K562 (cell line): ENCODE measurements at regions not wholly inside any gene's neighbourhood (a gene's known extent, or its start where the extent isn't known, plus 50 kb on each side); places are given as distances from the start of the nearest gene placed in this dataset.
A peak's percentile ranks its signal among the peaks of the same experiment; 100 is the strongest.

Experiments
- CREB1 ChIP-seq, 2 experiments: sonication (generic) in 1 of 2; formaldehyde crosslinking in 1 of 2; IDR thresholded peaks; 2 replicates each; pipeline versions ENCODE4 v1.6.1 to v1.8.0; 2012 to 2022; ENCODE audit warnings: inconsistent platforms in 1 of 2, mild to moderate bottlenecking in 1 of 2, missing genetic modification reagents in 1 of 2, moderate library complexity in 1 of 2
- L3MBTL2 ChIP-seq: fragments of 450-650 bp; IDR thresholded peaks from 2 replicates; pipeline ENCODE4 v1.6.1; 2016; ENCODE audit warnings: mild to moderate bottlenecking, moderate library complexity
- PCBP2 ChIP-seq: fragments of 200-400 bp; formaldehyde crosslinking; IDR thresholded peaks from 2 replicates; pipeline ENCODE4 v1.6.1; 2018; ENCODE audit warnings: low read length, low read depth, mild to moderate bottlenecking, moderate library complexity; ENCODE audit not compliant: poor library complexity, severe bottlenecking
- RAD21 ChIP-seq, 2 experiments: fragments of 250-450 bp in 1 of 2; fragments of 450-650 bp in 1 of 2; sonication (Bioruptor Pico) in 1 of 2; formaldehyde crosslinking in 1 of 2; IDR thresholded peaks in 1 of 2; conservative IDR thresholded peaks in 1 of 2; 2 replicates each; pipeline versions ENCODE4 v1.4.0 to v1.8.0; 2020 to 2022; ENCODE audit warnings: mild to moderate bottlenecking in 2 of 2, moderate library complexity in 1 of 2
- RB1 ChIP-seq: fragments of 450-650 bp; IDR thresholded peaks from 2 replicates; pipeline ENCODE4 v1.6.1; 2017; ENCODE audit warnings: low read depth, mild to moderate bottlenecking
- SMAD4 ChIP-seq: fragments of 250-450 bp; sonication (Bioruptor Pico); conservative IDR thresholded peaks from 2 replicates; pipeline ENCODE4 v1.8.0; 2021; ENCODE audit warnings: inconsistent platforms, mild to moderate bottlenecking, moderate library complexity
- SMC3 ChIP-seq: conservative IDR thresholded peaks from 2 replicates; pipeline ENCODE4 v1.6.1; 2011; ENCODE audit warnings: low read depth, low read length, improper control_type of control experiment; ENCODE audit not compliant: insufficient read depth
- SRF ChIP-seq, 2 experiments: fragments of 250-450, 450-650 bp in 1 of 2; sonication (Bioruptor Pico) in 1 of 2; sonication (generic) in 1 of 2; formaldehyde crosslinking; IDR thresholded peaks; 2 replicates each; pipeline versions ENCODE4 v1.5.0 to v1.5.1; 2020 to 2022; ENCODE audit warnings: mild to moderate bottlenecking in 1 of 2, missing genetic modification reagents in 1 of 2
- SRSF7 ChIP-seq: fragments of 200-400 bp; formaldehyde crosslinking; optimal IDR thresholded peaks from 2 replicates; pipeline ENCODE3; 2017; ENCODE audit warnings: mild to moderate bottlenecking, low read depth, low read length
- ZKSCAN1 ChIP-seq: fragments of 150-350 bp; IDR thresholded peaks from 2 replicates; pipeline ENCODE4 v1.6.1; 2016; ENCODE audit warnings: low read depth, low read length
- TF ChIP-seq, protein P1 (sequence below): fragments of 250-450 bp; sonication (Bioruptor Pico); IDR thresholded peaks from 2 replicates; pipeline ENCODE4 v1.8.0; 2022; ENCODE audit warnings: inconsistent platforms
- TF ChIP-seq, protein P2 (sequence below): fragments of 450-650 bp; conservative IDR thresholded peaks from 2 replicates; pipeline ENCODE4 v1.6.1; 2016; ENCODE audit warnings: missing genetic modification characterization, low read depth, mild to moderate bottlenecking, control low read depth, missing compliant biosample characterization
- TF ChIP-seq, protein P3 (sequence below): fragments of 450-650 bp; IDR thresholded peaks from 2 replicates; pipeline ENCODE4 v1.6.1; 2017; ENCODE audit warnings: antibody characterized with exemption, mild to moderate bottlenecking
- TF ChIP-seq, protein P4 (sequence below), 2 experiments: fragments of 150-350 bp in 1 of 2; IDR thresholded peaks; 2 replicates each; pipeline ENCODE4 v1.6.1; 2012 to 2016; ENCODE audit warnings: low read depth in 2 of 2, low read length in 2 of 2, mild to moderate bottlenecking in 1 of 2, moderate library complexity in 1 of 2

DNA sequence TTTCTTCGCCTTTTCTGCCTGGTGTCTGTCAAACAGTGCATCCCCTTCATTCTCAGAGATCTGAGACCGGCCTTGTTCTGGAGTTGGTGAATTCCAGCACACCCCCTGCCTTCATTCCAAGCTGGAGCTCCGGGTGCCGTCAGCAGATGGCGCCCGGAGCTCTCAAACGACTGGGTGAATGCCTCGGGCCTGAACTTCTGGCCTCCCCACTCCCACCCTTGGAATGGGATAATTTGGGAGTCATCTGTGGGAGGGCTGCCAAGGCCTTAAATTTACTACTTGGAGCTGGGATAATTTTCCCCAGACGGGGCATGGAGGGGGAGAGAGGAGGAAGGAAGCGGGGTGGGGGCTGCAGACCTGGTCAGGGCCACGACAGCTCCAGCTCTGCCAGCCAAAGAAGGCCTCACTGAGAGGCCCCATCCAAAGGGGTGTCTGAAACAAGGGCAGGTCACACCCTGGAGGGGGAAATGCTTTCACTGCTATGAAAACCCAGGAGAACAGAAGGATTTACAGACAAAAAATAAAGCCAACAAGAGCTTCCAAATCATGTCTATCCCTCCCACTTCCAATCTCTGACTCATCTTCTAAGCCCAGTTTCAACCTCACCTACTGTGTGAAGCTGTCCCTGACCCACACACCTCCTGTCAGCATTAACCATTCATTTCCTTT is 187.9 kb downstream of the OPA1 start (continued):
- TF ChIP-seq, protein P1, sequence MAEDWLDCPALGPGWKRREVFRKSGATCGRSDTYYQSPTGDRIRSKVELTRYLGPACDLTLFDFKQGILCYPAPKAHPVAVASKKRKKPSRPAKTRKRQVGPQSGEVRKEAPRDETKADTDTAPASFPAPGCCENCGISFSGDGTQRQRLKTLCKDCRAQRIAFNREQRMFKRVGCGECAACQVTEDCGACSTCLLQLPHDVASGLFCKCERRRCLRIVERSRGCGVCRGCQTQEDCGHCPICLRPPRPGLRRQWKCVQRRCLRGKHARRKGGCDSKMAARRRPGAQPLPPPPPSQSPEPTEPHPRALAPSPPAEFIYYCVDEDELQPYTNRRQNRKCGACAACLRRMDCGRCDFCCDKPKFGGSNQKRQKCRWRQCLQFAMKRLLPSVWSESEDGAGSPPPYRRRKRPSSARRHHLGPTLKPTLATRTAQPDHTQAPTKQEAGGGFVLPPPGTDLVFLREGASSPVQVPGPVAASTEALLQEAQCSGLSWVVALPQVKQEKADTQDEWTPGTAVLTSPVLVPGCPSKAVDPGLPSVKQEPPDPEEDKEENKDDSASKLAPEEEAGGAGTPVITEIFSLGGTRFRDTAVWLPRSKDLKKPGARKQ (CRISPR knock-in tag): no peak
- TF ChIP-seq, protein P2, sequence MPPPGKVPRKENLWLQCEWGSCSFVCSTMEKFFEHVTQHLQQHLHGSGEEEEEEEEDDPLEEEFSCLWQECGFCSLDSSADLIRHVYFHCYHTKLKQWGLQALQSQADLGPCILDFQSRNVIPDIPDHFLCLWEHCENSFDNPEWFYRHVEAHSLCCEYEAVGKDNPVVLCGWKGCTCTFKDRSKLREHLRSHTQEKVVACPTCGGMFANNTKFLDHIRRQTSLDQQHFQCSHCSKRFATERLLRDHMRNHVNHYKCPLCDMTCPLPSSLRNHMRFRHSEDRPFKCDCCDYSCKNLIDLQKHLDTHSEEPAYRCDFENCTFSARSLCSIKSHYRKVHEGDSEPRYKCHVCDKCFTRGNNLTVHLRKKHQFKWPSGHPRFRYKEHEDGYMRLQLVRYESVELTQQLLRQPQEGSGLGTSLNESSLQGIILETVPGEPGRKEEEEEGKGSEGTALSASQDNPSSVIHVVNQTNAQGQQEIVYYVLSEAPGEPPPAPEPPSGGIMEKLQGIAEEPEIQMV (tag): no peak
- no peak for TF ChIP-seq PCBP2
- TF ChIP-seq, protein P3, sequence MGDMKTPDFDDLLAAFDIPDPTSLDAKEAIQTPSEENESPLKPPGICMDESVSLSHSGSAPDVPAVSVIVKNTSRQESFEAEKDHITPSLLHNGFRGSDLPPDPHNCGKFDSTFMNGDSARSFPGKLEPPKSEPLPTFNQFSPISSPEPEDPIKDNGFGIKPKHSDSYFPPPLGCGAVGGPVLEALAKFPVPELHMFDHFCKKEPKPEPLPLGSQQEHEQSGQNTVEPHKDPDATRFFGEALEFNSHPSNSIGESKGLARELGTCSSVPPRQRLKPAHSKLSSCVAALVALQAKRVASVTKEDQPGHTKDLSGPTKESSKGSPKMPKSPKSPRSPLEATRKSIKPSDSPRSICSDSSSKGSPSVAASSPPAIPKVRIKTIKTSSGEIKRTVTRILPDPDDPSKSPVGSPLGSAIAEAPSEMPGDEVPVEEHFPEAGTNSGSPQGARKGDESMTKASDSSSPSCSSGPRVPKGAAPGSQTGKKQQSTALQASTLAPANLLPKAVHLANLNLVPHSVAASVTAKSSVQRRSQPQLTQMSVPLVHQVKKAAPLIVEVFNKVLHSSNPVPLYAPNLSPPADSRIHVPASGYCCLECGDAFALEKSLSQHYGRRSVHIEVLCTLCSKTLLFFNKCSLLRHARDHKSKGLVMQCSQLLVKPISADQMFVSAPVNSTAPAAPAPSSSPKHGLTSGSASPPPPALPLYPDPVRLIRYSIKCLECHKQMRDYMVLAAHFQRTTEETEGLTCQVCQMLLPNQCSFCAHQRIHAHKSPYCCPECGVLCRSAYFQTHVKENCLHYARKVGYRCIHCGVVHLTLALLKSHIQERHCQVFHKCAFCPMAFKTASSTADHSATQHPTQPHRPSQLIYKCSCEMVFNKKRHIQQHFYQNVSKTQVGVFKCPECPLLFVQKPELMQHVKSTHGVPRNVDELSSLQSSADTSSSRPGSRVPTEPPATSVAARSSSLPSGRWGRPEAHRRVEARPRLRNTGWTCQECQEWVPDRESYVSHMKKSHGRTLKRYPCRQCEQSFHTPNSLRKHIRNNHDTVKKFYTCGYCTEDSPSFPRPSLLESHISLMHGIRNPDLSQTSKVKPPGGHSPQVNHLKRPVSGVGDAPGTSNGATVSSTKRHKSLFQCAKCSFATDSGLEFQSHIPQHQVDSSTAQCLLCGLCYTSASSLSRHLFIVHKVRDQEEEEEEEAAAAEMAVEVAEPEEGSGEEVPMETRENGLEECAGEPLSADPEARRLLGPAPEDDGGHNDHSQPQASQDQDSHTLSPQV: no peak
- TF ChIP-seq RB1: 0 out of 2 replicates have a peak, but pooled peaks have one; percentile 44
- peak; percentile 93 to 96 for TF ChIP-seq RAD21 (CRISPR knock-in tag; conservative IDR thresholded peaks at IDR 0.05 in 1 of 2, IDR thresholded peaks at IDR 0.05 in 1 of 2)
- peak; percentile 64; the same call in 1 of the 2 replicates for TF ChIP-seq ZKSCAN1
- TF ChIP-seq SMAD4 (CRISPR knock-in tag): 0 out of 2 replicates have a peak, but pooled peaks have one; percentile 36
- TF ChIP-seq SMC3: peak; percentile 95
- 0 out of 4 replicates have a peak, but pooled peaks of 1 of the 2 experiments have one; percentile 17 for TF ChIP-seq SRF (CRISPR knock-in tag; IDR thresholded peaks at IDR 0.05)
- TF ChIP-seq SRSF7: no peak
- TF ChIP-seq, protein P4, sequence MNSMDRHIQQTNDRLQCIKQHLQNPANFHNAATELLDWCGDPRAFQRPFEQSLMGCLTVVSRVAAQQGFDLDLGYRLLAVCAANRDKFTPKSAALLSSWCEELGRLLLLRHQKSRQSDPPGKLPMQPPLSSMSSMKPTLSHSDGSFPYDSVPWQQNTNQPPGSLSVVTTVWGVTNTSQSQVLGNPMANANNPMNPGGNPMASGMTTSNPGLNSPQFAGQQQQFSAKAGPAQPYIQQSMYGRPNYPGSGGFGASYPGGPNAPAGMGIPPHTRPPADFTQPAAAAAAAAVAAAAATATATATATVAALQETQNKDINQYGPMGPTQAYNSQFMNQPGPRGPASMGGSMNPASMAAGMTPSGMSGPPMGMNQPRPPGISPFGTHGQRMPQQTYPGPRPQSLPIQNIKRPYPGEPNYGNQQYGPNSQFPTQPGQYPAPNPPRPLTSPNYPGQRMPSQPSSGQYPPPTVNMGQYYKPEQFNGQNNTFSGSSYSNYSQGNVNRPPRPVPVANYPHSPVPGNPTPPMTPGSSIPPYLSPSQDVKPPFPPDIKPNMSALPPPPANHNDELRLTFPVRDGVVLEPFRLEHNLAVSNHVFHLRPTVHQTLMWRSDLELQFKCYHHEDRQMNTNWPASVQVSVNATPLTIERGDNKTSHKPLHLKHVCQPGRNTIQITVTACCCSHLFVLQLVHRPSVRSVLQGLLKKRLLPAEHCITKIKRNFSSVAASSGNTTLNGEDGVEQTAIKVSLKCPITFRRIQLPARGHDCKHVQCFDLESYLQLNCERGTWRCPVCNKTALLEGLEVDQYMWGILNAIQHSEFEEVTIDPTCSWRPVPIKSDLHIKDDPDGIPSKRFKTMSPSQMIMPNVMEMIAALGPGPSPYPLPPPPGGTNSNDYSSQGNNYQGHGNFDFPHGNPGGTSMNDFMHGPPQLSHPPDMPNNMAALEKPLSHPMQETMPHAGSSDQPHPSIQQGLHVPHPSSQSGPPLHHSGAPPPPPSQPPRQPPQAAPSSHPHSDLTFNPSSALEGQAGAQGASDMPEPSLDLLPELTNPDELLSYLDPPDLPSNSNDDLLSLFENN (IDR thresholded peaks at IDR 0.05; ENCODE audit: low read depth in 2 of 2, low read length in 2 of 2): no peak
- TF ChIP-seq L3MBTL2: 0 out of 2 replicates have a peak, but pooled peaks have one; percentile 16
- TF ChIP-seq CREB1 (IDR thresholded peaks at IDR 0.05): no peak
- TF ChIP-seq CREB1 (CRISPR knock-in tag; IDR thresholded peaks at IDR 0.05): no peak
